Body of pancreas (tissue), 4 donors: ENCODE measurements at regions not wholly inside any gene's neighbourhood (a gene's known extent, or its start where the extent isn't known, plus 50 kb on each side); places are given as distances from the start of the nearest gene placed in this dataset.

Source experiments
- CTCF ChIP-seq, 7 experiments: fragments of 450-650 bp in 4 of 7; fragments of 200-600 bp in 3 of 7; sonication (generic) in 3 of 7; IDR thresholded peaks; one replicate each; pipeline ENCODE4 v1.5.1; 2016 to 2019; ENCODE audit warnings: antibody characterized with exemption in 7 of 7
- POLR2A ChIP-seq, 3 donors: fragments of 450-650 bp; IDR thresholded peaks; one replicate each; pipeline ENCODE4 v1.6.1; 2016; ENCODE audit warnings: antibody characterized with exemption in 3 of 3, mild to moderate bottlenecking in 2 of 3

- TF ChIP-seq CTCF (IDR thresholded peaks at IDR 0.05), result no peak
- TF ChIP-seq POLR2A (IDR thresholded peaks at IDR 0.05), result no peak
Measured at GRCh38 chr5:4313138-4313537, 717.5 kb downstream of the IRX1 start.
